GM23248 (cell line): ENCODE measurements at regions not wholly inside any gene's neighbourhood (a gene's known extent, or its start where the extent isn't known, plus 50 kb on each side); places are given as distances from the start of the nearest gene placed in this dataset.

Experiments used
- EZH2 ChIP-seq: fragments of 200-600 bp; sonication (generic); IDR thresholded peaks from 2 replicates; pipeline ENCODE4 v1.6.1; 2018; ENCODE audit warnings: antibody characterized with exemption, mild to moderate bottlenecking; ENCODE audit not compliant: insufficient read depth, poor library complexity, severe bottlenecking
- EZH2phosphoT487 ChIP-seq: fragments of 200-600 bp; sonication (generic); IDR thresholded peaks from 2 replicates; pipeline ENCODE4 v1.6.1; 2018; ENCODE audit warnings: antibody characterized with exemption, moderate library complexity, mild to moderate bottlenecking, low read depth; ENCODE audit not compliant: insufficient read depth

DNA sequence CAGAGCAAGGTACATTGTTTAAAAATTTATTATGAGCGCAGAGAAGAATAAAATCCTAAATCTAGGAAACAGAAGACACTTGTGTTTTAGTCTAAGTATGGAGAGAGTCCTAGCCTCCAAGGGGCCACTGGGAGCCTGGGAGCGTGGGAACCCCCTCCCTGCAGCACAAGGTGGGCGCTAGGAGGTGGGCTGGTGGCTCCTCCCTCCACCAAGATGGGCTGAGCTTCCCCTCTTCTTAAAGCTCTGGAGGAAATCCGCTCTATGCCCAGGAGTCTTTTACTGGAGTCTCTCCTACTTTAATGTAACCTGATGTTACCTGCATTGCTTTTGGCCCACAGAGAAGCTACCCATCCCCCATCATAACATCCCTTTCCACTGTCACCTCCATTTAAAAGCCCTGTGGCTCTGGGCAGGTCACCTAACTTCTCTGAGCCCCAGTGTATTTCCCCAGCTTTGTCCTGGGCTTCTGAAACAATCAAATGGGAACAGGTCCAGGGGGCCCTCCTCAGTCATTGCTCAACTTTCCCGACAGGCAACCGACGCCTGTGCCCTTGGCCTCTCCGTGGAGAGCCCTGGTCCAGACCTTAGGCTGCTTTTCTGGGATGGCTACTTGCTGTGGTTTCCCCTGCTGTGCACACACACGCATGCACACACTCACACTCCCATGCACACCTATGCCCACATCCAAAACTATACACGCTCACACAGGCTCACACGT, 181.5 kb downstream of the NPHP4 start:
- TF ChIP-seq EZH2 = no peak
- TF ChIP-seq EZH2phosphoT487 = no peak
